ENCODE measurements at regions not wholly inside any gene's neighbourhood (a gene's known extent, or its start where the extent isn't known, plus 50 kb on each side); places are given as distances from the start of the nearest gene placed in this dataset.

GRCh38 chr4:171710743-171711142 is 102.5 kb upstream of the GALNTL6 start:
- no peak for TF ChIP-seq BHLHE40 (IDR thresholded peaks at IDR 0.05; ENCODE audit: low read depth, low read length)
- TF ChIP-seq JUNB (IDR thresholded peaks at IDR 0.05) = no peak
- TF ChIP-seq REST (IDR thresholded peaks at IDR 0.05) = no peak
- no peak for TF ChIP-seq MYC (IDR thresholded peaks at IDR 0.05; ENCODE audit: borderline replicate concordance, low read length)
- TF ChIP-seq ESRRA (IDR thresholded peaks at IDR 0.05; ENCODE audit: borderline replicate concordance, low read length) = no peak
- no peak for TF ChIP-seq CEBPB (IDR thresholded peaks at IDR 0.05)
- no peak for TF ChIP-seq CBX2 (IDR thresholded peaks at IDR 0.05; ENCODE audit: borderline replicate concordance, low read depth)
- TF ChIP-seq NR3C1 (IDR thresholded peaks at IDR 0.05) = no peak
- no peak for TF ChIP-seq EP300 (IDR thresholded peaks at IDR 0.05)
- TF ChIP-seq, protein P1, sequence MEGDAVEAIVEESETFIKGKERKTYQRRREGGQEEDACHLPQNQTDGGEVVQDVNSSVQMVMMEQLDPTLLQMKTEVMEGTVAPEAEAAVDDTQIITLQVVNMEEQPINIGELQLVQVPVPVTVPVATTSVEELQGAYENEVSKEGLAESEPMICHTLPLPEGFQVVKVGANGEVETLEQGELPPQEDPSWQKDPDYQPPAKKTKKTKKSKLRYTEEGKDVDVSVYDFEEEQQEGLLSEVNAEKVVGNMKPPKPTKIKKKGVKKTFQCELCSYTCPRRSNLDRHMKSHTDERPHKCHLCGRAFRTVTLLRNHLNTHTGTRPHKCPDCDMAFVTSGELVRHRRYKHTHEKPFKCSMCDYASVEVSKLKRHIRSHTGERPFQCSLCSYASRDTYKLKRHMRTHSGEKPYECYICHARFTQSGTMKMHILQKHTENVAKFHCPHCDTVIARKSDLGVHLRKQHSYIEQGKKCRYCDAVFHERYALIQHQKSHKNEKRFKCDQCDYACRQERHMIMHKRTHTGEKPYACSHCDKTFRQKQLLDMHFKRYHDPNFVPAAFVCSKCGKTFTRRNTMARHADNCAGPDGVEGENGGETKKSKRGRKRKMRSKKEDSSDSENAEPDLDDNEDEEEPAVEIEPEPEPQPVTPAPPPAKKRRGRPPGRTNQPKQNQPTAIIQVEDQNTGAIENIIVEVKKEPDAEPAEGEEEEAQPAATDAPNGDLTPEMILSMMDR (IDR thresholded peaks at IDR 0.05) = no peak

Data from A549 (cell line).